Lower leg skin (tissue), 4 donors: ENCODE measurements at regions not wholly inside any gene's neighbourhood (a gene's known extent, or its start where the extent isn't known, plus 50 kb on each side); places are given as distances from the start of the nearest gene placed in this dataset.

Experiments used
- DNase-seq, 2 donors: peaks; one replicate each; pipeline ENCODE4 v3.0.0-alpha.2; 2019; ENCODE audit warnings: low spot score in 2 of 2
- H3K4me3 ChIP-seq: fragments of 200-600 bp; sonication (generic); 2 replicates; pipeline ENCODE4 v1.5.1; 2017; ENCODE audit warnings: mild to moderate bottlenecking, low read depth; ENCODE audit not compliant: poor library complexity, severe bottlenecking
- CTCF ChIP-seq, 3 donors: fragments of 450-650 bp; IDR thresholded peaks; one replicate each; pipeline ENCODE4 v1.5.1; 2016; ENCODE audit warnings: antibody characterized with exemption in 3 of 3, mild to moderate bottlenecking in 3 of 3, moderate library complexity in 2 of 3
- POLR2A ChIP-seq, 2 donors: fragments of 450-650 bp; IDR thresholded peaks; one replicate each; pipeline ENCODE4 v1.6.1; 2016 to 2017; ENCODE audit warnings: antibody characterized with exemption in 2 of 2, mild to moderate bottlenecking in 1 of 2, moderate library complexity in 1 of 2
- WGBS, 2 donors: methylation state at CpG; one replicate each; pipeline ENCODE4 v1.1.5; 2018; 5-methylcytosine and 5-hydroxymethylcytosine counted together
- intact Hi-C: fragments of 100-400 bp; cut with DNase I; formaldehyde crosslinking; loops from one replicate; pipeline ENCODE4 v1.15.0; 2023; ENCODE audit warnings: low total_unique reads

- no peak for DNase-seq
- no peak overlapping the region for H3K4me3 ChIP-seq
- 92 to 100% methylated on average over 1 of the region's 1 CpG for WGBS, 2 donors
- intact Hi-C loops = no loop called here
- no peak for TF ChIP-seq CTCF (IDR thresholded peaks at IDR 0.05)
- TF ChIP-seq POLR2A (IDR thresholded peaks at IDR 0.05) = no peak
Measured at GRCh38 chr9:75775966-75776691, 114.3 kb upstream of the PCSK5 start.

- no peak for DNase-seq
- intact Hi-C loops = no loop called here
- 66 to 76% methylated on average over 1 of the region's 1 CpG for WGBS, 2 donors
- TF ChIP-seq POLR2A (IDR thresholded peaks at IDR 0.05) (no peak), CTCF (IDR thresholded peaks at IDR 0.05) (no peak)
- no peak overlapping the region for H3K4me3 ChIP-seq
Measured at GRCh38 chr9:75780185-75780584, 110.3 kb upstream of the PCSK5 start.

- intact Hi-C loops = no loop called here
- no peak overlapping the region for H3K4me3 ChIP-seq
- no peak for DNase-seq
- WGBS, 2 donors = 49 to 53% methylated on average over 3 of the region's 3 CpGs
- no peak for TF ChIP-seq CTCF (IDR thresholded peaks at IDR 0.05)
- no peak for TF ChIP-seq POLR2A (IDR thresholded peaks at IDR 0.05)
Measured at GRCh38 chr9:75788006-75788634, 102.4 kb upstream of the PCSK5 start.

- TF ChIP-seq POLR2A (IDR thresholded peaks at IDR 0.05) (no peak), CTCF (IDR thresholded peaks at IDR 0.05) (no peak)
- DNase-seq = no peak
- H3K4me3 ChIP-seq = no peak overlapping the region
- intact Hi-C loops = no loop called here
- 45 to 51% methylated on average over 2 of the region's 2 CpGs for WGBS, 2 donors
Measured at GRCh38 chr9:75797085-75797580, 93.3 kb upstream of the PCSK5 start.

GRCh38 chr9:75798505-75798904 lies 92.0 kb upstream of the PCSK5 start:
- 79 to 83% methylated on average over 1 of the region's 1 CpG for whole genome bisulfite sequencing, 2 donors
- TF ChIP-seq CTCF (IDR thresholded peaks at IDR 0.05) = no peak
- TF ChIP-seq POLR2A (IDR thresholded peaks at IDR 0.05) = no peak
- intact Hi-C loops = no loop called here
- DNase-seq = no peak
- no peak overlapping the region for H3K4me3 ChIP-seq
